GM23338 (cell line): ENCODE measurements at regions not wholly inside any gene's neighbourhood (a gene's known extent, or its start where the extent isn't known, plus 50 kb on each side); places are given as distances from the start of the nearest gene placed in this dataset.

ENCODE experiments used
- ATAC-seq: fragments of 200-7000 bp; cut with Tn5 transposase; 3 replicates; pipeline ENCODE4 v1.9.1; 2020
- DNase-seq: peaks from one replicate; pipeline ENCODE4 v3.0.0-alpha.2; 2015; ENCODE audit warnings: low spot score
- H2AFZ ChIP-seq: fragments of 200-600 bp; sonication (generic); 2 replicates; pipeline ENCODE4 v1.8.0; 2016; ENCODE audit warnings: antibody characterized with exemption, mild to moderate bottlenecking, moderate library complexity
- H3F3A ChIP-seq: fragments of 200-600 bp; sonication (generic); replicated peaks from 2 replicates; pipeline ENCODE4 v1.8.0; 2017; ENCODE audit warnings: antibody characterized with exemption, mixed run types, low read depth
- H3K27ac ChIP-seq: fragments of 200-600 bp; sonication (generic); 2 replicates; pipeline ENCODE4 v1.6.1; 2016; ENCODE audit warnings: low read depth
- H3K27me3 ChIP-seq: fragments of 200-600 bp; sonication (generic); 2 replicates; pipeline ENCODE4 v1.8.0; 2016; ENCODE audit warnings: mild to moderate bottlenecking, mixed run types, moderate library complexity; ENCODE audit not compliant: insufficient read depth
- H3K36me3 ChIP-seq: fragments of 200-600 bp; sonication (generic); 2 replicates; pipeline ENCODE4 v1.8.0; 2016; ENCODE audit warnings: mild to moderate bottlenecking; ENCODE audit not compliant: insufficient read depth
- H3K4me1 ChIP-seq: fragments of 200-600 bp; sonication (generic); 2 replicates; pipeline ENCODE4 v1.8.0; 2016; ENCODE audit warnings: mild to moderate bottlenecking, moderate library complexity; ENCODE audit not compliant: insufficient read depth
- H3K4me2 ChIP-seq: fragments of 200-600 bp; sonication (generic); 2 replicates; pipeline ENCODE4 v1.7.1; 2017; ENCODE audit warnings: mixed run types
- H3K4me3 ChIP-seq: fragments of 200-600 bp; sonication (generic); 2 replicates; pipeline ENCODE4 v1.6.1; 2016; ENCODE audit warnings: mixed run types
- H3K79me2 ChIP-seq: fragments of 200-600 bp; sonication (generic); replicated peaks from 2 replicates; pipeline ENCODE4 v1.8.0; 2017; ENCODE audit warnings: mild to moderate bottlenecking; ENCODE audit not compliant: insufficient read depth
- H3K9me2 ChIP-seq: fragments of 200-600 bp; sonication (generic); 2 replicates; pipeline ENCODE4 v1.8.0; 2017; ENCODE audit not compliant: insufficient read depth
- H4K20me1 ChIP-seq: fragments of 200-600 bp; sonication (generic); replicated peaks from 2 replicates; pipeline ENCODE4 v1.8.0; 2017; ENCODE audit warnings: mild to moderate bottlenecking; ENCODE audit not compliant: insufficient read depth
- H3K27ac Mint-ChIP-seq: 2 replicates; pipeline ENCODE4 v1.8.0; 2020; ENCODE audit warnings: inconsistent platforms, mild to moderate bottlenecking, moderate library complexity, mixed read lengths
- H3K27me3 Mint-ChIP-seq: 3 replicates; pipeline ENCODE4 v1.8.0; 2022; ENCODE audit warnings: low read depth, mild to moderate bottlenecking, moderate library complexity, mixed read lengths, inconsistent platforms; ENCODE audit not compliant: insufficient read depth, poor library complexity
- H3K36me3 Mint-ChIP-seq: 3 replicates; pipeline ENCODE4 v1.8.0; 2021; ENCODE audit warnings: low read depth, mild to moderate bottlenecking, inconsistent platforms, moderate library complexity, mixed read lengths
- H3K4me1 Mint-ChIP-seq: 3 replicates; pipeline ENCODE4 v1.8.0; 2020; ENCODE audit warnings: mild to moderate bottlenecking, inconsistent platforms, mixed read lengths
- H3K4me3 Mint-ChIP-seq: 3 replicates; pipeline ENCODE4 v1.8.0; 2021; ENCODE audit warnings: moderate library complexity, mild to moderate bottlenecking, inconsistent platforms, mixed read lengths
- H3K9me3 Mint-ChIP-seq: 3 replicates; pipeline ENCODE4 v1.8.0; 2020; ENCODE audit warnings: moderate library complexity, mild to moderate bottlenecking, inconsistent platforms, mixed read lengths
- EZH2 ChIP-seq: fragments of 200-600 bp; sonication (generic); IDR thresholded peaks from one replicate; pipeline ENCODE4 v1.8.0; 2017; ENCODE audit warnings: antibody characterized with exemption, mild to moderate bottlenecking, low read depth; ENCODE audit not compliant: unreplicated experiment
- JUNB ChIP-seq: IDR thresholded peaks from one replicate; pipeline ENCODE4 v1.6.1; 2016; ENCODE audit warnings: antibody characterized with exemption; ENCODE audit not compliant: unreplicated experiment
- NANOG ChIP-seq: IDR thresholded peaks from 2 replicates; pipeline ENCODE4 v1.6.1; 2016; ENCODE audit warnings: antibody characterized with exemption, borderline replicate concordance
- POLR2AphosphoS5 ChIP-seq: IDR thresholded peaks from 2 replicates; pipeline ENCODE4 v1.6.1; 2016; ENCODE audit warnings: antibody characterized with exemption, low read depth
- STAT1 ChIP-seq: IDR thresholded peaks from one replicate; pipeline ENCODE4 v1.6.1; 2016; ENCODE audit warnings: antibody characterized with exemption; ENCODE audit not compliant: unreplicated experiment
- ZNF114 ChIP-seq: fragments of 250-450 bp; sonication (Bioruptor Pico); IDR thresholded peaks from 2 replicates; pipeline ENCODE4 v1.5.0; 2020; ENCODE audit warnings: mild to moderate bottlenecking, moderate library complexity
- TF ChIP-seq, protein P1 (sequence below), 2 experiments: fragments of 200-600 bp in 1 of 2; sonication (generic) in 1 of 2; conservative IDR thresholded peaks; 2 replicates each; pipeline versions ENCODE4 v1.5.1 to v1.6.1; 2016 to 2017; ENCODE audit warnings: antibody characterized with exemption in 2 of 2, low read depth in 2 of 2, mild to moderate bottlenecking in 2 of 2, moderate library complexity in 1 of 2
- TF ChIP-seq, protein P2 (sequence below): IDR thresholded peaks from 2 replicates; pipeline ENCODE4 v1.6.1; 2016; ENCODE audit warnings: antibody characterized with exemption
- TF ChIP-seq, protein P3 (sequence below): IDR thresholded peaks from one replicate; pipeline ENCODE4 v1.6.1; 2018; ENCODE audit warnings: antibody characterized with exemption; ENCODE audit not compliant: unreplicated experiment
- TF ChIP-seq, protein P4 (sequence below): fragments of 250-450 bp; sonication (Bioruptor Pico); IDR thresholded peaks from 2 replicates; pipeline ENCODE4 v1.5.0; 2020; ENCODE audit warnings: mild to moderate bottlenecking, moderate library complexity

DNA sequence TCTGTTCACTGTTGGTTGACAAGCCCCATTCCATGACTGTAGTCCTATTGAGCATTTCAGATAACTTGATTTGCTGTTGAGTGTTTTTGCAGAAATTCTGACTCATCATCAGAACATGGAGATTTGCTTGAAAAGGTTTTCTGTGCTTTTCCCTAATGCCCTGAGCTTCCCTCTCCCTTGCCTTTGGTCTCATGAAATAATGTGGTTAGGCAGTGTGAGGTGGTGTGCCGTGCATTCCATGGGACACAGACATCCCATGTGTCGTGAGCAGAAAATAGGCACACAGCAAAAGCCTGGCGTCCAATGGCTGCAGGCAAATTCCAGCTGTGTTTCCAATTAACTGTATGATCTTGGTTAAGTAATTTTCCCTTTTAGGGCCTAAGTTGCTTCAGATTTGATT, 197.4 kb downstream of the DLEU7 start:
- peaks cover 1% of the 10 kb centered on the region for H3K27me3 Mint-ChIP-seq
- no peaks in the 10 kb centered on the region for H3K4me1 ChIP-seq
- no peak for DNase-seq
- TF ChIP-seq EZH2 (no peak), NANOG (no peak), POLR2AphosphoS5 (no peak), STAT1 (no peak), ZNF114 (CRISPR knock-in tag) (no peak), JUNB (no peak)
- TF ChIP-seq, protein P1, sequence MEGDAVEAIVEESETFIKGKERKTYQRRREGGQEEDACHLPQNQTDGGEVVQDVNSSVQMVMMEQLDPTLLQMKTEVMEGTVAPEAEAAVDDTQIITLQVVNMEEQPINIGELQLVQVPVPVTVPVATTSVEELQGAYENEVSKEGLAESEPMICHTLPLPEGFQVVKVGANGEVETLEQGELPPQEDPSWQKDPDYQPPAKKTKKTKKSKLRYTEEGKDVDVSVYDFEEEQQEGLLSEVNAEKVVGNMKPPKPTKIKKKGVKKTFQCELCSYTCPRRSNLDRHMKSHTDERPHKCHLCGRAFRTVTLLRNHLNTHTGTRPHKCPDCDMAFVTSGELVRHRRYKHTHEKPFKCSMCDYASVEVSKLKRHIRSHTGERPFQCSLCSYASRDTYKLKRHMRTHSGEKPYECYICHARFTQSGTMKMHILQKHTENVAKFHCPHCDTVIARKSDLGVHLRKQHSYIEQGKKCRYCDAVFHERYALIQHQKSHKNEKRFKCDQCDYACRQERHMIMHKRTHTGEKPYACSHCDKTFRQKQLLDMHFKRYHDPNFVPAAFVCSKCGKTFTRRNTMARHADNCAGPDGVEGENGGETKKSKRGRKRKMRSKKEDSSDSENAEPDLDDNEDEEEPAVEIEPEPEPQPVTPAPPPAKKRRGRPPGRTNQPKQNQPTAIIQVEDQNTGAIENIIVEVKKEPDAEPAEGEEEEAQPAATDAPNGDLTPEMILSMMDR (conservative IDR thresholded peaks at IDR 0.05; ENCODE audit: low read depth in 2 of 2), result no peak
- TF ChIP-seq, protein P2, sequence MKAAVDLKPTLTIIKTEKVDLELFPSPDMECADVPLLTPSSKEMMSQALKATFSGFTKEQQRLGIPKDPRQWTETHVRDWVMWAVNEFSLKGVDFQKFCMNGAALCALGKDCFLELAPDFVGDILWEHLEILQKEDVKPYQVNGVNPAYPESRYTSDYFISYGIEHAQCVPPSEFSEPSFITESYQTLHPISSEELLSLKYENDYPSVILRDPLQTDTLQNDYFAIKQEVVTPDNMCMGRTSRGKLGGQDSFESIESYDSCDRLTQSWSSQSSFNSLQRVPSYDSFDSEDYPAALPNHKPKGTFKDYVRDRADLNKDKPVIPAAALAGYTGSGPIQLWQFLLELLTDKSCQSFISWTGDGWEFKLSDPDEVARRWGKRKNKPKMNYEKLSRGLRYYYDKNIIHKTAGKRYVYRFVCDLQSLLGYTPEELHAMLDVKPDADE, result no peak
- TF ChIP-seq, protein P3, sequence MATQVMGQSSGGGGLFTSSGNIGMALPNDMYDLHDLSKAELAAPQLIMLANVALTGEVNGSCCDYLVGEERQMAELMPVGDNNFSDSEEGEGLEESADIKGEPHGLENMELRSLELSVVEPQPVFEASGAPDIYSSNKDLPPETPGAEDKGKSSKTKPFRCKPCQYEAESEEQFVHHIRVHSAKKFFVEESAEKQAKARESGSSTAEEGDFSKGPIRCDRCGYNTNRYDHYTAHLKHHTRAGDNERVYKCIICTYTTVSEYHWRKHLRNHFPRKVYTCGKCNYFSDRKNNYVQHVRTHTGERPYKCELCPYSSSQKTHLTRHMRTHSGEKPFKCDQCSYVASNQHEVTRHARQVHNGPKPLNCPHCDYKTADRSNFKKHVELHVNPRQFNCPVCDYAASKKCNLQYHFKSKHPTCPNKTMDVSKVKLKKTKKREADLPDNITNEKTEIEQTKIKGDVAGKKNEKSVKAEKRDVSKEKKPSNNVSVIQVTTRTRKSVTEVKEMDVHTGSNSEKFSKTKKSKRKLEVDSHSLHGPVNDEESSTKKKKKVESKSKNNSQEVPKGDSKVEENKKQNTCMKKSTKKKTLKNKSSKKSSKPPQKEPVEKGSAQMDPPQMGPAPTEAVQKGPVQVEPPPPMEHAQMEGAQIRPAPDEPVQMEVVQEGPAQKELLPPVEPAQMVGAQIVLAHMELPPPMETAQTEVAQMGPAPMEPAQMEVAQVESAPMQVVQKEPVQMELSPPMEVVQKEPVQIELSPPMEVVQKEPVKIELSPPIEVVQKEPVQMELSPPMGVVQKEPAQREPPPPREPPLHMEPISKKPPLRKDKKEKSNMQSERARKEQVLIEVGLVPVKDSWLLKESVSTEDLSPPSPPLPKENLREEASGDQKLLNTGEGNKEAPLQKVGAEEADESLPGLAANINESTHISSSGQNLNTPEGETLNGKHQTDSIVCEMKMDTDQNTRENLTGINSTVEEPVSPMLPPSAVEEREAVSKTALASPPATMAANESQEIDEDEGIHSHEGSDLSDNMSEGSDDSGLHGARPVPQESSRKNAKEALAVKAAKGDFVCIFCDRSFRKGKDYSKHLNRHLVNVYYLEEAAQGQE, result no peak
- TF ChIP-seq, protein P4, sequence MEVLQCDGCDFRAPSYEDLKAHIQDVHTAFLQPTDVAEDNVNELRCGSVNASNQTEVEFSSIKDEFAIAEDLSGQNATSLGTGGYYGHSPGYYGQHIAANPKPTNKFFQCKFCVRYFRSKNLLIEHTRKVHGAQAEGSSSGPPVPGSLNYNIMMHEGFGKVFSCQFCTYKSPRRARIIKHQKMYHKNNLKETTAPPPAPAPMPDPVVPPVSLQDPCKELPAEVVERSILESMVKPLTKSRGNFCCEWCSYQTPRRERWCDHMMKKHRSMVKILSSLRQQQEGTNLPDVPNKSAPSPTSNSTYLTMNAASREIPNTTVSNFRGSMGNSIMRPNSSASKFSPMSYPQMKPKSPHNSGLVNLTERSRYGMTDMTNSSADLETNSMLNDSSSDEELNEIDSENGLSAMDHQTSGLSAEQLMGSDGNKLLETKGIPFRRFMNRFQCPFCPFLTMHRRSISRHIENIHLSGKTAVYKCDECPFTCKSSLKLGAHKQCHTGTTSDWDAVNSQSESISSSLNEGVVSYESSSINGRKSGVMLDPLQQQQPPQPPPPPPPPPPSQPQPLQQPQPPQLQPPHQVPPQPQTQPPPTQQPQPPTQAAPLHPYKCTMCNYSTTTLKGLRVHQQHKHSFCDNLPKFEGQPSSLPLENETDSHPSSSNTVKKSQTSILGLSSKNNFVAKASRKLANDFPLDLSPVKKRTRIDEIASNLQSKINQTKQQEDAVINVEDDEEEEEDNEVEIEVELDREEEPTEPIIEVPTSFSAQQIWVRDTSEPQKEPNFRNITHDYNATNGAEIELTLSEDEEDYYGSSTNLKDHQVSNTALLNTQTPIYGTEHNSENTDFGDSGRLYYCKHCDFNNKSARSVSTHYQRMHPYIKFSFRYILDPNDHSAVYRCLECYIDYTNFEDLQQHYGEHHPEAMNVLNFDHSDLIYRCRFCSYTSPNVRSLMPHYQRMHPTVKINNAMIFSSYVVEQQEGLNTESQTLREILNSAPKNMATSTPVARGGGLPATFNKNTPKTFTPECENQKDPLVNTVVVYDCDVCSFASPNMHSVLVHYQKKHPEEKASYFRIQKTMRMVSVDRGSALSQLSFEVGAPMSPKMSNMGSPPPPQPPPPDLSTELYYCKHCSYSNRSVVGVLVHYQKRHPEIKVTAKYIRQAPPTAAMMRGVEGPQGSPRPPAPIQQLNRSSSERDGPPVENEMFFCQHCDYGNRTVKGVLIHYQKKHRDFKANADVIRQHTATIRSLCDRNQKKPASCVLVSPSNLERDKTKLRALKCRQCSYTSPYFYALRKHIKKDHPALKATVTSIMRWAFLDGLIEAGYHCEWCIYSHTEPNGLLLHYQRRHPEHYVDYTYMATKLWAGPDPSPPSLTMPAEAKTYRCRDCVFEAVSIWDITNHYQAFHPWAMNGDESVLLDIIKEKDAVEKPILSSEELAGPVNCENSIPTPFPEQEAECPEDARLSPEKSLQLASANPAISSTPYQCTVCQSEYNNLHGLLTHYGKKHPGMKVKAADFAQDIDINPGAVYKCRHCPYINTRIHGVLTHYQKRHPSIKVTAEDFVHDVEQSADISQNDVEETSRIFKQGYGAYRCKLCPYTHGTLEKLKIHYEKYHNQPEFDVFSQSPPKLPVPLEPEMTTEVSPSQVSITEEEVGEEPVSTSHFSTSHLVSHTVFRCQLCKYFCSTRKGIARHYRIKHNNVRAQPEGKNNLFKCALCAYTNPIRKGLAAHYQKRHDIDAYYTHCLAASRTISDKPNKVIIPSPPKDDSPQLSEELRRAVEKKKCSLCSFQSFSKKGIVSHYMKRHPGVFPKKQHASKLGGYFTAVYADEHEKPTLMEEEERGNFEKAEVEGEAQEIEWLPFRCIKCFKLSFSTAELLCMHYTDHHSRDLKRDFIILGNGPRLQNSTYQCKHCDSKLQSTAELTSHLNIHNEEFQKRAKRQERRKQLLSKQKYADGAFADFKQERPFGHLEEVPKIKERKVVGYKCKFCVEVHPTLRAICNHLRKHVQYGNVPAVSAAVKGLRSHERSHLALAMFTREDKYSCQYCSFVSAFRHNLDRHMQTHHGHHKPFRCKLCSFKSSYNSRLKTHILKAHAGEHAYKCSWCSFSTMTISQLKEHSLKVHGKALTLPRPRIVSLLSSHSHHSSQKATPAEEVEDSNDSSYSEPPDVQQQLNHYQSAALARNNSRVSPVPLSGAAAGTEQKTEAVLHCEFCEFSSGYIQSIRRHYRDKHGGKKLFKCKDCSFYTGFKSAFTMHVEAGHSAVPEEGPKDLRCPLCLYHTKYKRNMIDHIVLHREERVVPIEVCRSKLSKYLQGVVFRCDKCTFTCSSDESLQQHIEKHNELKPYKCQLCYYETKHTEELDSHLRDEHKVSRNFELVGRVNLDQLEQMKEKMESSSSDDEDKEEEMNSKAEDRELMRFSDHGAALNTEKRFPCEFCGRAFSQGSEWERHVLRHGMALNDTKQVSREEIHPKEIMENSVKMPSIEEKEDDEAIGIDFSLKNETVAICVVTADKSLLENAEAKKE (CRISPR knock-in tag), result no peak
- no peaks in the 10 kb centered on the region for H3K36me3 Mint-ChIP-seq
- H3K4me2 ChIP-seq, result no peak overlapping the region
- H3K27me3 ChIP-seq, result no peaks in the 10 kb centered on the region
- H3K79me2 ChIP-seq, result no peaks in the 10 kb centered on the region
- no peak overlapping the region for H3K4me3 ChIP-seq
- H3K4me3 Mint-ChIP-seq, result no peak overlapping the region
- H3K27ac Mint-ChIP-seq, result no peak overlapping the region
- no peaks in the 10 kb centered on the region for H3K9me3 Mint-ChIP-seq
- H3K36me3 ChIP-seq, result no peaks in the 10 kb centered on the region
- H3K4me1 Mint-ChIP-seq, result no peaks in the 10 kb centered on the region; the same call in 2 of the 3 replicates
- no peaks in the 10 kb centered on the region for H4K20me1 ChIP-seq
- H3K9me2 ChIP-seq, result peaks cover 6% of the 10 kb centered on the region; the same call in 1 of the 2 replicates
- H2AFZ ChIP-seq, result no peak overlapping the region
- no peaks in the 10 kb centered on the region for H3F3A ChIP-seq
- no peak for ATAC-seq
- no peak overlapping the region for H3K27ac ChIP-seq
